ENCODE measurements at regions not wholly inside any gene's neighbourhood (a gene's known extent, or its start where the extent isn't known, plus 50 kb on each side); places are given as distances from the start of the nearest gene placed in this dataset.

DNA sequence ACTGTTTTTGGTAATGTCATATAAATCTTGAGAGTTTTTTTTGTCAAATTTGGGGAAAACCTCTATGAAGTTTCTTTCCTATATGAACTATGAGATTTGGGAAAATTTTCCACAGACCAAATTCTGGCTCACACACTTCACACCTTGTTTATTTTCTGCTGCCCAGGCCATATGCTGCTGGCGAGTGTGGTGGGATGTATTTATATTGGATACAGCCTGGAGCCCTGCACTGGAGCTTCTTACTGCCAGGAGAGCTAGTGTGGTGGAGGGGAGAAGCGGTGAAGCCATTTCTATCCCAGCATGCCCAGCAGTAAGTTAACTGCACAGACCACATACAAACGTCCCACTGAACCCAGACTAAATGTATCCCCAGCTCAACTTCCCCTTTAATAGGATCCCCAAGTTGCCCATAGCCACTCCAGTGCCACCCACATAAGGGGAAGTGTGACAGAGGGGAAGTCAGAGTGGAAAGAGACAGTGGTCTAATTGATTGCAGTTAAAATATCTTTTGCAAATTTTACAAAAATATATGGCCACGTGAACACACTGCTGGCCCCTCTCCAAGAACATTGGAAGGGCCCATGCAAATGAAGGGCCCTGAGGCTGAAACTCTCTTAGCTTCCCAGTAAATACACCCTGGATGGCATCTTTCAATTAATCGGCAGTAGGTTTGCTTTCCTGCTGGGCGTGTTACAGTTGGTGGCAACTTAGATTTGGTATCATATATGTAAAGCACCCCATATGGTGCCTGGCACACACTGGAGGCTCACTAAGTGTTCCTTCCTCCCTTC, 146.6 kb upstream of the ITGA6 start:
- no peak for TF ChIP-seq EZH2 (IDR thresholded peaks at IDR 0.05)
- TF ChIP-seq POLR2AphosphoS5 (IDR thresholded peaks at IDR 0.05; ENCODE audit: borderline replicate concordance, low read depth, low read length): no peak
- TF ChIP-seq FOXP2 (optimal IDR thresholded peaks at IDR 0.05; ENCODE audit: control extremely low read depth, extremely low read length, insufficient read depth): no peak

All from SK-N-MC (cell line).